HG03571 (cell line): ENCODE measurements at regions not wholly inside any gene's neighbourhood (a gene's known extent, or its start where the extent isn't known, plus 50 kb on each side); places are given as distances from the start of the nearest gene placed in this dataset.
"Not testable (repeated sequence)": the region's sequence is repeated elsewhere in the genome, so short reads cannot be mapped to it uniquely, and the experiment has no call there.

Source experiments
- ATAC-seq: cut with Tn5 transposase; IDR thresholded peaks from one replicate; pipeline ENCODE4 v1.9.1; 2021; ENCODE audit not compliant: unreplicated experiment

DNA sequence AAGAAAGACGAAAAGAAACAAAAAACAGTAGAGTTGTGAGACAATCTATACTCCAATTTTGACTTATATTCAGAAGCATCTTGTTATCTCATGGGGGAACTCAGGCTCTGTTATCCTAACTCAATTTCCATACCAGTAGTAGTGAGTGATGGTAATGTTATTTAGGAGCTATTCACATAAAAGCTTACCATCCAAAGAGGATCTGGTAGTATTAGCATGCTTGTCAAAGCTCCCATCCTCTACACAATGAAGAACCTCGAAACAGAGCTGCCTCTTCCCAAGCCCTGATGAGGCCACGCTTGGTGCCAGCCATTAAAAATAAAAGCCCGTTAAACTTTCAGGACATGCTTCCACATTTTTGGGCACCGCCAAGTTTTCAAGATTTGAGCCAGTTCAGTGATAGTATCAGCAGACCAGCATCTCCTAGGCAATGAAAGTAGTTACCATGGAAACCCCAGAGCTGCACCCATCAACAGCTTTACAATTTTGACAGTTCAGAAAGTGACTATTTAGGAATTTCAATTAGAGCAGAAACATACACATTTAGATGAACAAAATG lies 173.3 kb downstream of the CD83 start:
- ATAC-seq, result no peak

DNA sequence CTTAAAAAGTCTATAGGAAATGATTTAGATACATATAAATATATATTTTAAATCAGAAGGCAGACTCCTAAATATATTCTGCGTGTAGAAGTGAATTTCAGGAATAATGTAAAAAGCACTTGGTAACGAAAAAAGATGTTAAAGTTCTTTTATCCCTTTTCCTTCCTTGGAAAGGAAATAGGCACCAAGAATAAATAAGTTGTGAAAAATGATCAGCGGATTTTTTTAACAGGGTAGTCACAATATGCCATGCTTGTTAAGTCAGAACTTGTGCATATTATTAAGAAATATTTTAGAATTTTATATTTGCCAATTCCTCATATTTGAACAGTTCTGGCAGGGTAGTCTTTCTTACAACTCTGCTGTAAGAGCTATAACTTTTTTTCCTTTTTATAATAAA lies 173.8 kb downstream of the CD83 start:
- no peak for ATAC-seq

DNA sequence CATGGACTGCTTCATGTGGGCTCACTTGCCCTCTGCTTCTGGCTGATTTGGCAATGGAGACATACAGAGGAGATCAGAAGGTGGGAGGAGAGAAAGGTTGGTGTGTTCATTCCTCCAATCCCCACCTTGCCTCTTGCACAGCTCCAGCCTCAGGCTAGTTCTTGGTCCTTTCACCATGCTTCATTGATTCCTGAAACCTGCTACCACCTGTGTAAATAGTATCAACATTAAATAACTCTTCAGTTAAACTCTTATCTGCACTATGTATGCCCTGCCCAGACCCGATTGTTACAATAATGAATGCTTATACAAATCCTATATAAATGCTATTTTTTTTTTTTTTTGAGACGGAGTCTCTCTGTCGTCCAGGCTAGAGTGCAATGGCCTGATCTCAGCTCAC lies 174.5 kb downstream of the CD83 start:
- ATAC-seq, result no peak

DNA sequence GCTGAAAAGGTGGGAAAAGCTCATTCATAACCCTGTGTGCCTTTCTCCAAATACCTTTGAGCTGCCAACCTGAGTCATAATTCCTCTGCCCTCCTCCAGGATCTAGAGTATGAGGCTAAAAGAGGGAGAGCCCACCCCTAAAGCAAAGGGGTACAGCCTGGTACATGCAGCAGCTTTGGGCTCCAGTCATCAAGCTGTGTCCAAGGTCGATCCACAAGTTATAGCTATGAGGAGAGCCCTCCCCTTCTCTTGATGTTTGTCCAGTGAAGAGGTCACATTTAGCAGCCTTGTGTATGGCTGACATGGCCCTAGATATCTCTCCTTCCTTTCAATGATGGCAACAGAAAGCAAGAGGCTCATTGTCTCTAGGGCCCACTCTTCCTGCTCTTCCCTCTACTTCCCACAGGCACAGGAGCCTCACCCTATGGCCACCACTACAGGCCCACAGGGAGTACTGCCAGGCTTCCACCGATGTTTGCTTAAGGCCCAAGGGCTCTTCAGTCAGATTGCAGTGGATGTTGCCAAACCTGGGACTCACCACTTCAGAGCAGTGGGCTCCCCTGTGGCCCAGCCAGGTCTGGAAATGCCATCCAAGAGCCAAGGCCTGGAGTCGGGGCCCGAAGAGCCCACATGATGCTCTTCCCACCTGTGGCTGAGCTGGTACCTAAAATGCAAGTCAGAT lies 176.8 kb downstream of the CD83 start:
- no peak for ATAC-seq

DNA sequence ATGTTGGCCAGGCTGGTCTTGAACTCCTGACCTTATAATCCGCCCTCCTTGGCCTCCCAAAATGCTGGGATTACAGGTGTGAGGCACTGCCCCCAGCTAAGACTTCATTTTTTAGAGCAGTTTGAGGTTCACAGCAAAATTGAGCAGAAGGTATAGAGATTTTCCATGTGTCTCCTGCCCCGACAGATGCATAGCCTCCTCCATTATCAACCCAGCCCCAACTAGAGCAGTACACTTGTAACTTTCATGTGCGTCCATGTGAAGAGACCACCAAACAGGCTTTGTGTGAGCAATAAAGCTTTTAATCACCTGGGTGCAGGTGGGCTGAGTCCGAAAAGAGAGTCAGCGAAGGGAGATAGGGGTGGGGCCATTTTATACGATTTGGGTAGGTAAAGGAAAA lies 179.1 kb downstream of the CD83 start:
- not testable (repeated sequence) for ATAC-seq

DNA sequence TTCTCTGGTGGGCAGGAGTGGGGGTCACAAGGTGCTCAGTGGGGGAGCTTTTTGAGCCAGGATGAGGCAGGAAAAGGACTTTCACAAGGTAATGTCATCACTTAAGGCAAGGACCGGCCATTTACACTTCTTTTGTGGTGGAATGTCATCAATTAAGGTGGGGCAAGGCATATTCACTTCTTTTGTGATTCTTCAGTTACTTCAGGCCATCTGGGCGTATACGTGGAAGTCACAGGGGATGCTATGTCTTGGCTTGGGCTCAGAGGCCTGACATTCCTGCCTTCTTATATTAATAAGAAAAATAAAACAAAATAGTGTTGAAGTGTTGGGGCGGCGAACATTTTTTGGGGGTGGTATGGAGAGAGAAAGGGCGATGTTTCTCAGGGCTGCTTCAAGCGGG lies 179.5 kb downstream of the CD83 start:
- ATAC-seq, result not testable (repeated sequence)

DNA sequence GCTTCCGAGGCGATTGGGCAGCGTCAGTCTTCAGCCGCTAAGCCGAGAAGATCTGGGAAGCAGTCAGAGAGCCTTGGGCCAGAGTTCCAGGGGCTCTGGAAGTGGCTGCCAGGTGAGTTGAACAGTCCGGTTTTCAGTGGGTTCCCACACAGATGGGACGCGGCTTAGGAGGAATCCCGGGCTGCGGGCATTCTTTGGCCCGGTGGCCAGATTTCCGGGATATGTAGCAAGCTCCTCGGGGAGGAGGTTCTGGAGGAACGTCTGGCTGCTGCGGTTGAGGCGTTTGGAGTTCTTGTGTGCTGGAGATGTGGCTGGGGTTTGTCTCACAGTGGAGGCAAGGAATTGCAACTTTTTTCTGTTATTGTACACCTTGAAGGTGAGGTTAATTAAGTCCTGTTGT lies 182.6 kb downstream of the CD83 start:
- ATAC-seq, result not testable (repeated sequence)

DNA sequence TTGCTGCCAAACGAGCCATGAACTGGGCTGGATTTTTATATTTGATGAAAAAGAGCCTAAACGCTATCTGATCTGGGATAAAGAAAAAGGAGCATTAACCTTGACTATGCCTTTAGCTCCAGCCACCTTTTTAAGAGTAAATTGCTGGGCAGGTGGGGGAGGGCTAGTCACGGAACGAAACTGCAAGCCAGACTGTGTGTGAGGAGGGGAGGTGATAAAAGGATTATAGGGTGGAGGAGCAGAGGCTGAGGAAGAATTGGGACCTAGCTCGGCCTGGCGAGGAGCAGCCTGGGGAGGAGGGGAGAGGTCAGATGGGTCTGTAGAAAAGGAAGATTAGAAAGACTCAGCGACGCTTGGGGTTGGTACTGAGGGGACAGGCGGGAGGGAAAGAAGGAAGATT lies 183.1 kb downstream of the CD83 start:
- ATAC-seq, result not testable (repeated sequence)

DNA sequence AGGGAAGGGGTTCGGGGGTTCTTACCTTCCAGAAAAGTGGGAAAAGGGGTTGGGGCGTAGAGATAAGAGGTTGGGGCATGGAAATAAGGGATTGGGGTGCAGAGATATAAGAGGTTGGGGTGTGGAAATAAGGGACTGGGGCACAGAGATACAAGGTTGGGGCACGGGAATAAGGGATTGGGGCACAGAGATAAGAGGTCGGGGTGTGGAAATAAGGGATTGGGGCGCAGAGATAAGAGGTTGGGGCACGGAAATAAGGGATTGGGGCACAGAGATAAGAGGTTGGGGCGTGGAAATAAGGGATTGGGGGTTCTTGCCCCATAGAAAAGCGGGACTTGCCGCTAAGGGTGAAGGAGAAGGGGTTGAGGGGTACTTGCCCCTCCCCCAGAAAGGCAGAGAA lies 183.9 kb downstream of the CD83 start:
- not testable (repeated sequence) for ATAC-seq

DNA sequence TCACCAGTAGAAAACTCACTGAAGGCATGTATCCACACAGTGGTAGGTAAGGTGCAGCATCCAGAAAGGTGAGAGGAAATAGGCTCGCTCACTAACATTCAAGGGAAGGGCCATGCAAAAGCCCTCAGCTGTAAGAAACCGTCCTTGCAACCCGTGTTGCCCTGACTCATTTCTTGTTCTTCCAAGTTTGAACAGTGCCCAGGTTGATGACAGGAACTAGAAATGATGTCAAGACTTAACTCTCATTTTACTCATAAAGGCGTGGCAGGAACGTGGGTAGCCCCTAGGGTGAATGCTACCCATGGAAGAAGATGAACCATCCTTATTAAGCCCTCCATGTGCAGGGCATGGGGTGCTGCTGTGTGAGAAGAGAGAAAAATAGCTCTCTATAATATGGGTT lies 187.6 kb downstream of the CD83 start:
- ATAC-seq, result no peak

DNA sequence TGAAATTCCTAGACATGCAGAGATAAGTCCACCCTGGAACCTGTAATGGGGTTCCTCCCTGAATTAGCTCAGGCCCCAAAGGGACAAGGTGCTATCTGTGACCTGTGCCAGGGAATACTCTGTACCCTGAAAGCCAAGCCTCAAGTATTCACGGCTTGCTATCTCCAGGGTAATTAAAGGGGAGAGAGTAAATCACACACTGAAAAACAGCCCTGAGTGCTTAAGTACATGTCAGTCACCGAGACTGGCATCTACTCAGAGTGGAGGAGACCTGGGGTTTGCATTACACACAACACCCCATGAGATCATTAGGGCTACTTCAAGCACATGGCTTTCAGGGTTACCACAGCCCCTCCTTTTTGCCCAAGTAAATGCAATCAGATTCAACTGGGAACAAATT lies 188.1 kb downstream of the CD83 start:
- no peak for ATAC-seq

DNA sequence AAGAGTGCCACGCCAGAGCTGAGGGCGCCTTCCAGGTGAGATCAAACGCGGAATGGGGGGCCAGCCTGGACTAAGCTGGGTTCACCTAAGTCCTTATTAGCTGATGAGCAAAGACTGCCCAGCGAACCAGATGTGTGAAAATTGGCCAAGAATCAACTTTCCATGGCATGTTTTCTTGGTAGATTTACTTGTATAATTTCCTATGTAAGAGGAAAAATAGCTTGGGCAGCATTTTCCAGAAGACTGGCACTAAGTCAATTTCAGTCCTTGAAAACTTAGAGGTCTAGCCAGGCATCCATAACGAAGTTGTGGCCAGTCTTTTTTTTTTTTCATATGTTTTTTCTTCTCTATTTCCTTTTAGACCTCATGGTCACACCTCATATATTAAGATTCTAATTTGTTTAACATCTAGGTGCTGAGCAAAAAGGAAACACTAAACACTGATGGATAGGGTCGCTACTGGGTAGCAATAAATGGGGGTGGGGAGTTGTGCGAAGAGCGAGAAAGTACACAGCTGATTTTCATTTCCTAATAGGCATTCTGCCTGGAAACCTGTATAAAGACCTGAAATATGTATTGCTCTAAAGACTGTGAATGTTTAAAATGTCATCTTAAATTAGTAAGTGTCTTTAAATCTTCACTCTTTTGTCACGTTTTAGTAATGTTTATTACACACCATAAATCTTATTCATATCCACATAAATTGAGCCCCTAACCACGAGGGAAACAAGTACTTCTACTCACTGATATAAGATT lies 188.8 kb downstream of the CD83 start:
- ATAC-seq, result no peak

DNA sequence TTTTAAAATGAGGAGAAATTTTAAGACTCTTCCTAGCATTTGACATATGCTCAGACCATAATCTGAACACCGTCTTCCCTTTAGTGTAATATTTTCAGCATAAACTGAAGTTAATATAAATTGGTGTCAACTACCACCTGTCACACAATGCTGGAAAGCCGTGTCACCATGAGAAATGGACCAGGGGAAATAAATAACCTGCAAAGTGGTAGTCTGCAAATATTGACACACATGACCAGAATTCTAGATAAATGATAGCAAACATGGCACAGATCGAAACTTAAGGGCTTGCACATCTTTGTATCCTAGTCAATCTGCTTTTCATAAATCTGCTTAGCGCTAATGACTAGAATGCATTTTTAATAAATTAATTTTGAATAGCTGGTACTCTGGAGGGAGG lies 191.9 kb downstream of the CD83 start:
- ATAC-seq, result no peak

DNA sequence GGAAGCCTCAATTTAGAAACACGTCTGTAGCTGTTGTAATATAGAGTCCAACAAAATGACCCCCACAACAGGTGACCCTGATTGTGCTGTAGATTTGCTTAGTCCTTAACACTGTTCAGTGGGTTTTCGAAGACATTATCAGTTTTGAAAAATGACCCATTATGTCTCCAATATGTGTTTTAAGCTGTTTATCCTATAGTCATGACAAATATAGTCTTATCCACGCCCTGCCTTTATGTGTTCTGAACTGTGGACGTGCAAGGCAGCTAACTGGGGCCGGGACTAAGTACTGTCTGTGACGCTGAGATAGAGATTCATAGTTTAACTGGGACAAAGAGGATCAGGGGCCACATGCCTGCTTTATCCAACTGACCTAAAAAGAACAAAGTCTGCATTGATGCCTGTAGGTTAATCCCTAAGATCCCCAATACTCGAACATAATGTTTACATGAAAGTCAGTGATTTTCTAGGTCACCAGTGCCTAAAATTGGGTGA lies 192.4 kb downstream of the CD83 start:
- ATAC-seq, result no peak

DNA sequence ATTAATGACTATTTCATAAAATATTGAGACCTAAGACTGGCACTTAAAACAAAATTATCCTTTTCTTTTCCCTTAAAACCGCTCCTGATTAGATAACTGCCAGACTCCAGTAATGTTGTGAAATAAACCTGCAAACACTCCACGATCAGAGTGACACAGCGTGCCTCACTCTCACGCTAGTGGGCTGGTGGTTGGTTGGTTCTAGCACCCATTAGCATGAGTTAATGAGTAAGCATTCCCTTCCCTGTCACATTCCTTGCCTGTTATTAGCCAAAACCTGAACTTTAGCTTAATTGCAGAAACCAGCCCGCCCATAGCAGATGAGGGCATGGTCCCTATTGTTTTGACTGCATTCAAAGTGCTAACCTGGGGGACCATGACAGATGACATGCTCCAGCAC lies 193.4 kb downstream of the CD83 start:
- ATAC-seq, result no peak

DNA sequence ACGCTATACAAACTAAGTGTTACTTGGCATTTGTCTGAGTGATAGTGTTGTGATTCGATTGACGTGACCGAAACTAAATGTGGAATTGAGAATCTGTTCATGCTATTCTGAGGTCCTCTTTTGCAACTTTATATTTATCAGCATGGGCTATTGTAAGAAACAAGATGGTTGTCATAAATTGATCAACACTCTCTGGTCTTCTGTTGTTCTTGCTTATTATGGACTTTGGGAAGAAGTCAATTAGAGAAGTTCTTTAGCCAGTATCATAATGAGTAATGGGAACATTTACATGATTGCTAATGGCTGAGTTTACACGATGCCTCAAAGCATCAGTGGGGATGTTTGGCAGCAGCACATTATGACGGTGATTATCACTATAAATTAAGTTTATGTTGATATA lies 195.0 kb downstream of the CD83 start:
- no peak for ATAC-seq

DNA sequence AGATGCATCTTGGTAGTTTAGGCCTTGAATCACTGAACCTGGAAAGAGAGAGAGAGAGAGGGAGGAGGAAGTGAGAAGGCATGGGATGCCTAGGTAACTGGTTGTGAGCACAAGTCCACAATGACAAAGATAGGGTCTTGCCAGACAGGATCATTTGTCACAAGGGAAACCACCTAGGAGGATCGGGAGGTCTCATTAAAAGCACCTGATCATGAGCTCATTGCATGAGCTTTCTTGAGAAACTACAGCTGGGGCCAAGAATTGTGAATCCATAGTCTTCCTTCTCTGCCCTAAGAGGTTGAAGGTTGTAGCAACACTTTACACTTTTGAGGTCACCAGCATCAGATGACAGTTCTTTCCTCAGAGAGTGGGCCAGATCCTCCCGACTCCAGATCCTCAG lies 195.7 kb downstream of the CD83 start:
- no peak for ATAC-seq

DNA sequence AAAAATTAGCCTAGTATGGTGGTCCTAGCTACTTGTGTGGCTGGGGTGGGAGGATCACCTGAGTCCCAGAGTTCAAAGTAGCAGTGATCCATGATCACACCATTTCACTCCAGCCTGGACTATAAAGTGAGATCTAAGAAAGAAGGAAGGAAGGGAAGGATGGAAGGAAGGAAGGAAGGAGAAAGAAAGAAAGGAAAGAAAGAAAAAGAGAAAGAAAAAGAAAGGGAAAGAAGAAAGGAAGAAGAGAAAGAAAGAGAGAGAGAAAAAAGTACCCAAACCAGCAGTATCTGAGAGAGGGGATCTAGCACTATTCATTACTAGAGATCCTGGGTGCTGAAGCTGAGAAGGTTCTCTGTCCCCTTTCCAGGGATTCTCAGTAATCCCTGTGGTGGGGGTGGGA lies 197.8 kb downstream of the CD83 start:
- no peak for ATAC-seq

DNA sequence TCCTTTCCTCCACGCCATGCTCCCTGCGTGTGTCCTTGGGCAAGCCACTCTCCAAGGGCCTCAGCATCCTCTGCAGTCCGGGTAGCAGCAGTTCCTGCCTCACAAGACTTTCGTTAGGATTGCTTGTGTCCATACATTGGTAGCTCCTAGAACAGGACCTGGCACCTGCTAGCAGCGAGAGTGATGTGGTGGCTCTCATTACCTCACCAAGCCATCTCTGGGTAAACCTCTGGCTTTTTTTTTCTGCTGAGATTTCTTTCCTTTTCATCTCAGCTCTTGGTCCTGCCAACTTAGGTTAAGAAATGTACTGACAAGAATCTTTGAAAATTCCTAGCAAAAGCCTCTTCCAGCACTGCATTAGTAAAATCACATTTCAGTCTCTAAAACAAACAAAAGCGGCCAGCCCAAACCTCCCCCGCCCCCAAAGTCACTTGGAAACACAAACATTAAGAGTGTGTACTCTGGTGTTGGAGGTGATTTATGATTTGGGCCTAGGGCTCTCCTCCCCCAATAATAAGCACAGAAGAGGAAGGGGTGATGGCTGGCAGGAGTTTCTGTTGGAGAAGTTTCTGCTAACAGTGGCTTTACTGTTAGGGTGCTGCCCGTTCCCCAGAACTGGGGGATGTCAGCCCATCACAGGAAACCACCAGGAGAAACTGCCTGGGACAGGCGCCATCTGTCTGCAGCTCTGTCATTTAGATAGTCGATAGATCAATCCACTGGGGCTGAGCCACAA lies 199.2 kb downstream of the CD83 start:
- no peak for ATAC-seq

DNA sequence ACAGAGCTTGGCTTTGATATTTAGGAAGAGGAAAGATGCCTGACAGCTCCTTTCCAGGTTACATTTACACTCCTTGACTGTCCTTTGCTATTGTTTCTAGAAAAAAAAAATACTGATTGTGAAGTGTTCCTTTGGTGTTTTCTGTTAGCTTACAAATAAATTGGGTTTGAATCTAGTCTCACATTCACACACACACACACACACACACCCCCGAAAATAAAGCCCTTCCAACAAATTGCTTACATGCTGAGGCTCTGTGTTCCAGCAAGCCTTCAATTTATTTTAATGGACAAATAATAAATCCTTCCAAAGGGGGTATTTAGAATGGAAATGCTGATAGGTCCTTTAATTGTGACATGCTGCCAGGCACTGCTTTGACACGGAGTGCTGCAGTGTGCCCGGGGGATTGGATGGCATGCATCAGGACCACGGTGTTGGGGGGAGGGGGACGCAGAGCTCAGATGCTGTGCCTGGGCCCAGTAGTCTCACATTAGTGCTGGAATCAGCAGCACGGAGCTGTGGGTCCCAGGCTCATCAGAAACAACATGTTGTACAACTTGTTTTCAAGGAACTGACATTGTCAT lies 199.9 kb downstream of the CD83 start:
- no peak for ATAC-seq

DNA sequence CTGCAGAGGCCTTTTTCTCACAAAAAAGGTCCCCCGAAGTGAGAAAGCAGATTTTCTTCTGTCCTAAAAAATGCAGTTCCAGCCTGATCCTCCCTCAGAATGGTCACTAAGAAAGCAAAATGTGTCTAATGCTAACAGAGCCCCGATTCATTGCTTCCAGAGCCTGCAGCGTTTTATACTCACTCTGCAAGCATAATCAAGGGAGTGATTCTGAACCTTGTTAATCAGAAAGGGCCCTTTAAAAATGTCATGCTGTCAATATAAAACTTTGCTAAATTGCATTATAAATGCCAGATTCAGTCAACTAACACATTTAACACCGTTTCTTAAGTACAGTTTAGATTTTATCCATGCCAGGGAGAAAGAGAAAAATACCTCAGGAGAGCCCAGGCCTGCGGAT lies 202.8 kb downstream of the CD83 start:
- ATAC-seq, result no peak
